Activated CD8-positive, alpha-beta memory T cell treated with anti-CD3 and anti-CD28 coated beads for 48 hours (primary cell): ENCODE measurements at regions not wholly inside any gene's neighbourhood (a gene's known extent, or its start where the extent isn't known, plus 50 kb on each side); places are given as distances from the start of the nearest gene placed in this dataset.
"Not testable (repeated sequence)": the region's sequence is repeated elsewhere in the genome, so short reads cannot be mapped to it uniquely, and the experiment has no call there.

Experiments used
- DNase-seq, 3 experiments: peaks; one replicate each; pipeline ENCODE4 v3.0.0-alpha.2; 2020; ENCODE audit warnings: low read depth in 2 of 3, low spot score in 2 of 3

GRCh38 chr5:157993986-157994691 lies 135.2 kb upstream of the CLINT1 start:
- DNase-seq, result no peak

GRCh38 chr5:157993201-157993600 lies 134.3 kb upstream of the CLINT1 start:
- no peak for DNase-seq

GRCh38 chr5:157990583-157991181 lies 131.7 kb upstream of the CLINT1 start:
- no peak for DNase-seq

- no peak for DNase-seq
Measured at GRCh38 chr5:157989296-157989695, 130.4 kb upstream of the CLINT1 start.

GRCh38 chr5:157987259-157987658 lies 128.3 kb upstream of the CLINT1 start:
- no peak for DNase-seq

GRCh38 chr5:157986431-157986990 lies 127.6 kb upstream of the CLINT1 start:
- no peak for DNase-seq

GRCh38 chr5:157984611-157985010 lies 125.7 kb upstream of the CLINT1 start:
- no peak for DNase-seq

- no peak for DNase-seq
Measured at GRCh38 chr5:157983906-157984551, 125.1 kb upstream of the CLINT1 start.

- no peak for DNase-seq
Measured at GRCh38 chr5:157978061-157978460, 119.1 kb upstream of the CLINT1 start.

- DNase-seq, result no peak
Measured at GRCh38 chr5:157976429-157976828, 117.5 kb upstream of the CLINT1 start.

- DNase-seq, result no peak
Measured at GRCh38 chr5:157972579-157972978, 113.6 kb upstream of the CLINT1 start.

GRCh38 chr5:157971571-157972216 lies 112.7 kb upstream of the CLINT1 start:
- DNase-seq, result no peak

- not testable (repeated sequence) for DNase-seq
Measured at GRCh38 chr5:157968570-157968969, 109.6 kb upstream of the CLINT1 start.

- DNase-seq, result no peak
Measured at GRCh38 chr5:157965989-157966388, 107.0 kb upstream of the CLINT1 start.

GRCh38 chr5:157965040-157965678 lies 106.2 kb upstream of the CLINT1 start:
- no peak for DNase-seq

GRCh38 chr5:157963761-157964160 lies 104.8 kb upstream of the CLINT1 start:
- no peak for DNase-seq

- no peak for DNase-seq
Measured at GRCh38 chr5:157963244-157963643, 104.3 kb upstream of the CLINT1 start.

- DNase-seq, result not testable (repeated sequence)
Measured at GRCh38 chr5:157962686-157963085, 103.7 kb upstream of the CLINT1 start.

- no peak for DNase-seq
Measured at GRCh38 chr5:157961896-157962590, 103.1 kb upstream of the CLINT1 start.

- DNase-seq, result no peak
Measured at GRCh38 chr5:157961176-157961575, 102.2 kb upstream of the CLINT1 start.

- no peak for DNase-seq
Measured at GRCh38 chr5:157959370-157959769, 100.4 kb upstream of the CLINT1 start.
